ENCODE measurements at regions not wholly inside any gene's neighbourhood (a gene's known extent, or its start where the extent isn't known, plus 50 kb on each side); places are given as distances from the start of the nearest gene placed in this dataset.

DNA sequence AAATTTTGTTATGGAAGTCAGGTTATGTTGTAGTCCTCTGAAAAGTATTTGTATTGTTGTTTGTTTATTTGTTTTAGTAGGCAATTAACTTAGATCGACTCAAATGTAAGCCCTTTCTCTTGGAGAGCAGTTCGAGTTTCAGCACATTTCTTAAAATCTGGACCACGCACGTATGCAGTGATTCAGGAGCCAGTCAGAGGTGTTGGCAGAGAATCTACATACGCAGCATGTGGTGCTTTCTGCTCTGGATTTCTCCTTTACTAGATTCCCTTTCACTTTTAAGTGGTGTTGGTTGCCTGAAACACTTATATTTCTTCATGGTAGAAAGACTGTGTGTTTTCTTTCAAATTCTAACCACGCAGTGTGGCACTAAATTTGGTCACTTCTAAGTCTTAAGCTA lies 773.9 kb upstream of the LRATD1 start:
- TF ChIP-seq GATA2 (IDR thresholded peaks at IDR 0.05; ENCODE audit: low read depth, low read length) (no peak), GATA3 (IDR thresholded peaks at IDR 0.05; ENCODE audit: low read depth, low read length) (no peak)

All from SH-SY5Y (cell line).